SKM-1 treated with dmso at 0.1 percent for 144 hours (cell line): ENCODE measurements at regions not wholly inside any gene's neighbourhood (a gene's known extent, or its start where the extent isn't known, plus 50 kb on each side); places are given as distances from the start of the nearest gene placed in this dataset.

Source experiments
- DNase-seq: peaks from one replicate; lab custom pipeline; 2025; ENCODE audit not compliant: unreplicated experiment; lab: John Stamatoyannopoulos, UW

DNA sequence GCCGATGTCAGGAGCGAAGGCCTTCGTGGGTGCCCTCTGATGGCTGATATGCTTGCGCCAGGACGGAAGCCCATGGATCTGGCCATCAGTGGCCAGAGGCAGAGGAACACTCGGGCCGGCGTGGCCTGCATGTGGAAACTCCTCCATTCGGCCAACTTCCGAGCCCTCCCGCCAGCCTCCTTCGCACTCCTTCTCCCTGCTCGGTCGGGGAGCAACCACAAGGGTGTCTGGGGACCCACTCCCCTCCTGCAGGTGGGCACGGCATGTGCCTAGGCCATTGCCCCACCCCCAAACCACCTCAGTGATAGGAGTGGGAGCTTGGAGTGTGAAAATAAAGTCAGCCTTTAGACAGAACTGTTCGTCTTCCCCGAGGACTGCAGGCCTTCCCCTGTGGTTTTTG lies 231.3 kb downstream of the BCL11B start:
- no peak for DNase-seq

DNA sequence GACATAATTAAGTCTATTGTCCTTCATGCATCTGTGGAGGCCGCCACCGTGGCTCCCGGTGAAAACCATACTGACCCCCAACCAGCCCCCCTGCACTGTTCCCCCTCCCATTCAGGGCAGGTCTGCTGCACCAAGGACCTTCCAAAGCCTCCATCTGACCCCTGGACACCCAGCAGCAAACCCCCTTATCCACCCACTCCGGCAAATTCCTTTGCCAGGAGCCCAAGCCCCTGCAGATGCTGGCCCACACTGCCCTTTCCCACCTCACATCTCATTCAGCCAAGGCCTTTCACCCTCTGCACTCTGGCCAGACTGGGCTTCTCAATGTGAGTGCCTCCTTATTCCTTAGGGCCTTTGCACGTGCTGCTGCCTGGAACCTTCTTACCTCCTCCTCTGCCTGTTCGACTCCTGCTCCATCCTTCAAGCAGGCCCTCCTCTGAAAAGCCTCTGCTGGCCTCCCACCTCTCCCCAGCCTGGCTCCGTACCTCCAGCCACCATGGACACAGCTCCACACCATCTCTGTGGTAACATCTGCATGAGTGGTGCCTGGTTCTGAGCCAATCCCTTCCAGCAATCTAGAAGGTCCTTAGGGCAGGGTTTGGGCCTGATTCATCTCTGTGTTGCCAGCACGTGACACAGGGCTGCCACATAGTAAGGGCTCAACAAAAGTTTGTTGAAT lies 230.7 kb downstream of the BCL11B start:
- DNase-seq, result no peak

DNA sequence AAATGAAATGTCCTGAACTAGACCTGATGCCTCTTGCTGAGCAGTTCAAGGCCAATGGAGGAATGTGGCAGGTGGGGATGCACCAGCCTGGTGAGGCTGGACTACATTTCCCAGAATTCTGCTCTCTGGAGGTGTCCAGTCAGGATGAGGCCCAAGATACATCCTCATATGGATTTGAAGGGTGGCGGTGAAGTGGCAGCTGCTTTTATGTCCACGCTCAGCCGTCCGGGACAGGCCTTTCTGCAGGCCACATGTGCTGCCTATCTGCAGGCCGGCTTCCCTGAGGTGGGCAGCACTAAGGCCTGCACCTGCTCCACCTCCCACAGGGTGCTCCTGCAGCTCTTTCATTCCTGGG lies 230.2 kb downstream of the BCL11B start:
- no peak for DNase-seq

DNA sequence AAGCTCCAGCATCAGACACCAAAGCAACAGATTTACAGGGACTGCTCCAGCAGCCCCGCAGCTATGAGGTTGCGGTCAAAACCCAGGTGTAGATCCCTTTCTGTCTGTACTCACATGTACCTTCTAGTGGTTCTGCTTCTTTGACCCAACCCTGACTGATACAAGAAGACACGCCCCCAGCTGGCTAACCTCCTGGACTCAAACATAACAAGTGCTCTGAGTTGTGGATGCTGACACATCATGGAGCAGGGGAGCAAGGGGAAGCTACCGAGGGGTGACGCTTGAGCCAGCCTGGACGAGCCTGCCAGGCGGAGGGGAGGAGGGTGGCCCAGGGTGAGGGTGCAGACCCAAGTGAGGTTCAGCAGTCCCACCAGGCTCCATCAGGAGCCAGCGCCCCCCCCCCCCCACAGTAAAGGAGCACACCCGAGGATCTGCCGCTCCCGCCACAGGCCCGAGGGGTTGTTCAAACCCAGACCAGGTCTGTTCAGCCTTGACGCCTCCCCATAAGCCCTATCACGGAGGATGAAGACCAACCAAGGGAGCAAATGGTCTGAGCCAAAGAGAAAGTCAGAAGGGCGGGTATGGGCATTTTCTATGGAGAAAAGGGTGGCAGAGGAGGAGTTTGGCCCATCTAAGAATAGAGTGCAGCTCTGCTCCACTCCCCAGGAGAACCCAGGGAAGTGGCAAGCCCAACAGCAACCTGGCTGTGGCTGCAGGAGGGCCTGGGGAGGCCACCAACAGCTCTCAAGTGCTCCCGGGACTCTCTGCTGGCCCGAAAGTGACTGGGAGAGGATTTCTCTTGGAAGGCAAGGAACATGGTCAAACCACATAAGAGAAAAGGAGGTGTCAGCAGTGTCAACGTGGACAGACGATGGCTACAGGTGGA lies 229.4 kb downstream of the BCL11B start:
- no peak for DNase-seq

DNA sequence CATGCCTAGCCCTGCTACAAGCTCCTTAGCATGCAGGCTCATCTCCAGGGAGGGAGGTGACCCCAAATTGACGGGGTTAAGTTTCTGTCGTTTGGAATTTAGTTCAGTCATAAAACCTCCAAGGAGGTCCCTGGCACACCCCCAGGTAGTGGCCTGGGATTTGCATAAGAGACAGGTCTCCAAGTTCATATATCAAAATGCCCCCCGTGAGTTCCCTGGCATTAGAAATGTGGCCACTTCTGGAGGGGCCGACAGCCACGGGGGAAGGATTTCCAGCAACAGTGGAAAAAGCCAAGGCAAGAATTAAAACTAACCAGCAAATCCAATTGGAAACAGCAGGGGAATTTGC lies 228.8 kb downstream of the BCL11B start:
- DNase-seq, result no peak

DNA sequence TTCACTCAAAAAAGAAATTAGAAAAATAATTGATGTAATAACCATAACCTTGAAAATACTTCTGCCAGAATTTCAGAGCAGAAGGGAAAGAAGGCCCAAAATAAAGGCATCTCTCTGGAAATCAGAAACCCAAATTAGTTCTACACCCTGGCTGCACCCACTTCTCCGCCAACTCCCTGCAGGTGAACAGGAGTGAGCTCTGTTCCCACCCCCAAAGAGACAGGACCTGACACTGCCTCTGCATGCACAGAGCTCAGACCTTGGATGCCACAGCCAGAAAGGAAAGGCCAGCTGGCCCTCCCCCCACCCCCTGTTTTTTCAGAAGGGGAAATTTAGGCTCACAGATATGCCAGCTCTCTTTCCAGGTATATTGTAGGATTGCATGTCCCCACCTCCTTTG lies 228.2 kb downstream of the BCL11B start:
- no peak for DNase-seq

DNA sequence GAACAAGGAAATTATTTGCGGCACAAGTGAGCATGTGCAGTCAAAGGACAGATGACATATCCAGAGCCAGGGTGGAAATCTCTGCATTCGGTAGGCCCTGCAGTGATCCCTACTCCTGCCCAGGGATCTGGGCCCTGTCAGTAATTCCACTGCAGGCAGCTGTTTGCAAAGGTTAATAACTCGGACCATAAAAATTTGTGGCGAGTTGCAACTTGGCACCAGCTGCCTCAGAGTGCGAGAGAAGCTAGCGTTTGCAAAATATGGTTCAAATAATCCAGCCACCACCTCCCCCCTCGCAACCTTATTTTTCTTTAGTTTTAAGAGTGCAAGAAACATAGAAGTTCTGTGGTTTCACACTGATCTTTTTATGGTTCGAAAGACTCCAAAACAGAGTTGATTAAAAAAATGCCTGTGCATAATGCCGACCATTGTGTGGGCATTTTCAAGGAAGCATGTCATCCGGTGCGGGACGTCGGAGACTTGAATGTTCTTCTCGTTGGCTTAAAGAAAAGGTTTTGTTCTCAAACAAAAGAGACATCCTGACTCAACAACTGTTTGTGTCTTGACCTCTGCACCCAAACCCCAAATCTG lies 224.5 kb downstream of the BCL11B start:
- DNase-seq, result no peak

DNA sequence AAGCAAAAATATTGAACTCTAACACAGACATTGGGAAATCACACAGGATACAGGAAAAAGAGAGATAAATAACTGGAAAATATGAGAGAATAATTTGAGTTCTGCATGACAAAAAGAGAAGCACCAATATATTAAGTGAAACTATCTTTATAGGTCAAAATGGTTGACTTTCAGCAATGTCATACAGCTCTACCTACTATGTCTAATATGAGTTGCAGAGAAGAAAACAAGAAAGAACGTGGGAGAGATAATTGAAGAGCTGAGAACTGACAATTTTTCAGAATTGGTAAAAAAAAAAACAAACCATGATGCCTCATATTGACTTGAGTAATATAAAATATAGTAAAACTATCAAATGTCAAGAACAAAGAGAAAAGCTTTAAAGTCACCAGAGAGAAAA lies 221.7 kb downstream of the BCL11B start:
- no peak for DNase-seq

DNA sequence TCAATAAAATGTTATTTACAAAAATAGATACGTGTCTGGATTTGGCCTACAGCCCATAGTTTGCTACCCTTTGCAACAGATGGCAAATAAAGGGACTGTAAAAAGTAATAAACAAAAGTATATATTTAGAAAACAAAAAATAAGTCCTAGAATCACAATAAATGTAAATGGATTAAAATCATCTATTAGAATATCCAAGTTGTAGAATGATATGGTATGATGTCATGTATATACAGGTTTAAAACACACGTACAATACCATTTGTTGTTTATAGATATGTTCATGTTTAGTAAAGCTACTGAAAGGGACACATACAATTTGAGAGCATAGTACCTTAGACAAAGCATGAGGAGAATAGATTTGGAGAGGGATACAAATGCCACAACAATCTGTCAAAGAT lies 219.5 kb downstream of the BCL11B start:
- no peak for DNase-seq

DNA sequence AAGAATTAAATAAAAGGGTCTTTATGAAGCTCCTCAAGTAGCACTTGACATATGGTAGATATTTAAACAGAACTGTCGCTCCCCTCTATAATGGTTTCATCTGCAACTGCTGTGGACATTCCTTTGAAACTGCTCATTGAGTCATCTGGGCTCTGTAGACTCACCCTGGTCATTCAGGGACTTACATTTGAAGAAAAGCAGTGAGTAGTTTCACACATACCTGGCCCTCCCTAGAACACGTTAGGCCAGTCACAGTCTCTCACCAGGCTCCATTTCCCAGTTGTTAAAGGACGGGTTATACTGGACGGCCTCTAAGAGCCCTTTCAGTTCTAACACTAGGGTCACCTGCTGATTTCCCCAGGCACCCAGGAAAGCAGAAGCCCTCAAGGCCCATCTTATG lies 217.0 kb downstream of the BCL11B start:
- DNase-seq, result no peak

DNA sequence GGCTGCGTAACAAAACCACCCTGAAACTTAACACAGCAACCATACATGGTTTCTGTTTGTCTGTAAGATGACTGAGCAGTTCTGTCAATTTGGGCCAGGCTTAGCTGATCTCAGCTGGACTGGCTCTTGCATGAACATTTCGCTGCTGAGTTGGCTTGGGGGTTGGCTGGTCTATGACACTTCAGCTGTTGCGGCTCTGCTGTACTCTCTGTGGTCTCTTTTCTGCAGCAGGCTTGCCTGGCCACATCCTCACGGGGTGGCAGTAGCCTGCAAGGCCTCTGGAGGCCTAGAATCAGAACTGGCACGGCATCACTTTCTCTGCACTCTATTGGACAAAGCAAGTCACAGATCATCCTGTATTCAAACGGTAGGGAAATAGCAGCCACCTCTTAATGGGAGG lies 216.2 kb downstream of the BCL11B start:
- DNase-seq, result no peak

DNA sequence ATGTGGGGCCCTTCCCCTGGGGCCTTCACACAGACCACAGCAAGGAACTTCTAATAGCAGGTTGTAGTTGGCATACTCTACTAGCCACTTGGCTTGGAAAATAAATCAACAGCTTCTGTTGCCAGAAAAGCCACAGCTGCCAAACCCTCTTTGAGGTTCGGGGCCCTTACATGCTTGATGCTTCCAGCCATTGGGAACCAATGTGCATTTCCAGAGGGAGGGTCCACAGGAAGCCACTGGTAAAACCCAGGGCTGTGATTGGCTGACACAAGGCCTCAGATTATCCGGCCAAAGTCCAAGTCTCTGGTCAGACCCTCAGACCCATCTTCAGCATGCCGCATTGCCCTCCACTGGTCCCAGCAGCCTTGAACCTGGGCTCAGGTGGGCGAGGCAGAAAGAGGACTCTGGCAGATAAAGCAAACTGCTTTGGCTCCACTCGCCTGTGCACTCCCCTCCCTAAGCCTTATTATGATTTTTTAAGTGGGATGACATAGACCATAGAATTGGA lies 214.4 kb downstream of the BCL11B start:
- DNase-seq, result no peak

DNA sequence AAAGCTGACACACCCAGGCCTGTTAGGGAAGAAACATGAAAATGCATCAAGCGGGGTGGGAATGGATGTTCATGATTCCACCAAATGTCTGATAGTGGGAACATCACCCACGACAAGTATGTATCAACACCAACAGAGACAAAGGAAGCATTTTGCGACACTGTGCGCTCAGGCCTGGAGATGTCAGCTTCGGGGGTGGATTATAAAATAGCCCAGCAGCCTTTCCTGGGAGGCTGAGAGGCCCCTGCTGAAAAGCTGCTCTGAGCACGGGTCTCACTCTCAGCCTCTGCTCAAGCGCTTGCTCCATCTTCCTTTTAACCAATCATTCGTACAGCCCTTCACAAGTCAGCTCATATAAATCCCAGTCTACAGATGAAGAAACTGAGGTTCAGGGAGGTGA lies 213.5 kb downstream of the BCL11B start:
- no peak for DNase-seq

DNA sequence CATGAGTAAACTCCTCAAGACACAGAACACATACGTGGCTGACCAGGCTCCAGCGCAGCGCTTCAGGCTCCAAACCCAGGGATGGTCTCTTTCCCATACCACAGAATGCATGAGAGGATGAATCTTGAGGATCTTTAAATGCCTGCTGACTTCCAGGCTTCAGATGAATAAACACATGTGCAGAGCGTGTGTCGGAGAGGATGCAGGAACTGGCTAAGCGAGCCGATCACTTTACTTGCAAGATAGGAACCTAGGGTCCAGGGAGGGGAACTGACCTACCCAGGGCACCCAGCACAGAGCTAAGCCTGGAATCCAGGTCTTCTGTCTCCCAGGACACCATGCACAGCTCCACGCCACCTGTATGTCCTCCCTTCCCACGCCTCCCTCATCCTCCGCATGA lies 209.8 kb downstream of the BCL11B start:
- no peak for DNase-seq

DNA sequence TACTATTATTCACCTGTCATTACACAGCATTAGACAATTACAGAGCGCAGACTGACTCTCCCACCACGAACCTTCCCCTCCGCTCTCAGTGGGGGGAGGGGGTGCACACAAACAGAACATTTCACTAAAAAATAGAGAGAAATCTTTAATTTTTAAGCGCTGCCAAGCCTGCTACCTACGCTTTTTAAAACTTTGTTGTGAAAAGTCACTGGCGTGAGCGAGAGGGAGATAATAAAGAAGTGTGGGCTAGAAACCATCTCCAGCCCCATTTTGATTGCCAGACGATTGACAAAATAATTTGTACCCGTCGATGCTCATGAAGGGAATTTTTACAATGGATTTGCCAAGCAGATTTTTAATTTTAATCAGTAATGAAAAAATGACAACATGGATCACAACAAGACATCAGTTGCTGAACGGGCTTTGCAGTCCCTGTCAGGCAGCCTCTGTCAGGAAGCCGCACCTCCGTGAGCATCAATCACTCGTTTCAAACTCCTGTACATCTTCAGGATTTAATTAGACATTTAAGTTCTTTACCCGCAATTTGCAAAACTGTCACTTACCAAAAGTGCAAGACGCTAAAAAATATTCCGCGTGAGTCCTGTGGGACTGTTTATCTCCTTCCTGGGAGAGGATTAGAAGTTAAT lies 209.1 kb downstream of the BCL11B start:
- no peak for DNase-seq

DNA sequence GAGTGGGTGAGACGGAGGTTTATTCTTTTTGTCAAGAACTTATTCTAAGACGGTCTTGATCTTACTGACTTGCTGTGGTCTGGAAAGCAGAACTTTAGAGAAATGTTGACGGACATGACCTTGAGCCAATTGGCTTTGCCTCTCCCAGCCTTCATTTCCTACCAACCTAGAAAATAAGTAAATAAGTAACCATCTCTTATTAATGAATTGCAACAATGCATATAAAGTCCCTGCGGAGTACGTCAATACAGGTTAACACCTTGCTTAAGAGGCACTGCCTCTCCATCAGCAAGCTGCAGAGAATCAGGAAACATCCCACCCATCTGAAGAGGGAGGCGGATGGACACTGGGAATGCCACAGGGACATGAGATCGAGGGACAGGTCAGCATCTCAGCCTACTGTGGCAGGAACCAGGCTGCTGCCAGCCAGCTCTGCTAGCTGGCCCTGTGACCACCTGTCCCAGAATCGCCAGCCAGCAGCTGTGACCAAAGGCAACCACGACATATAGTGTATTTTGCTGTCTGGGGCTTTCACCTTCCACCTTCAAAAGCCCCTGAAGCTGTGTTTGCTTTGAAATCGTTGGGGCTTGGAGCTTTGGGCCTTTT lies 208.3 kb downstream of the BCL11B start:
- DNase-seq, result no peak

DNA sequence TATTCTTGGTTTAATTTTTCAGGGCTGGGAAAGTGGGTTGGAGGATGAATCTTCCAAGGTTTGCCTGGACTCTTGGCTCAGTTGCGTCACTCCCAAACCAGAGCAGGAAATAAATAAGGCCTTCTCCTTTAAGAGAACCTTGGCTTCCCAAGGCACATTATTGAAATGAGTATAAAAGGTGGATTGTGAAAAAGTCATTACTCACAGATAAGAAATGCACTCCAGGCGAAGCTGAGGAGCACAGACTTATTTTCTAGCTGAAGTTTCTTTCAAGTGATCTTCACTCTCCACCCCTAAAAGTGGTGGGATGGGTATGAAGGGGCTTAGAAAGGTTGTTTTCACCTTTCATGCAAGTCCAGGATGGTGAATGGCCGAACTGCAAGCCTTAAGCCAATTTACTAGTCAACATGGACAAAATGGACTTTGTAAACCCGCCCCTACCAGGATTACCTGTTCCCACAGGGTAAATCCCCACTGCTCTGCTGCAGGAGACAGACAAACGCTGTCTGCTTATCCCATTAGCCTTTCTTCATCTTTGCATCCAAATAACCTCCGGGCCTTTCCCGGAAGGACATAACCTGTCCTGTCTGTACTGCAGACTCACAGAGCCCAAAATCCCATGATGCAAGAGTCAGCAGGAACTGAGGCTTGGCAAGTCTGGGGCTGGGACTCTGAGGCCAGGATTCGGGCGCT lies 207.6 kb downstream of the BCL11B start:
- no peak for DNase-seq

DNA sequence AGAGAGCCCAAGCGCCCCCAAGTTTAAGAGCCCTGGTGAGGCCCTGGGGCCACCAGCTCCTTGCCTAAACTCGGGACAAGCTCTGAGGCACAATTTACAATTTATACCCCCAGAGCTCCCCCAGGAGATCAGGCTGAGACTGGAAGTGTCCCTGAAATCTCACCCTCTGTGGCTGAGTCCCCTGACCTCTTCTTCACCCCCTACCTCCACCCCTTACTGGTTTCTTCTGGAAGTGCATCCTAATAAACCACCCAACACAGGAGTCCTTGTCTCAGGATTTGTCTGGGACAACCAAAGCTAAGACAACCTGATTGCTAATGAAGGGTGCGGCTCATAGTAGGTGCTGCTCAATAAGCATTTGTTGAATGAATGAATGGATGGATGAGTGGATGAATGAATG lies 206.4 kb downstream of the BCL11B start:
- DNase-seq, result no peak

DNA sequence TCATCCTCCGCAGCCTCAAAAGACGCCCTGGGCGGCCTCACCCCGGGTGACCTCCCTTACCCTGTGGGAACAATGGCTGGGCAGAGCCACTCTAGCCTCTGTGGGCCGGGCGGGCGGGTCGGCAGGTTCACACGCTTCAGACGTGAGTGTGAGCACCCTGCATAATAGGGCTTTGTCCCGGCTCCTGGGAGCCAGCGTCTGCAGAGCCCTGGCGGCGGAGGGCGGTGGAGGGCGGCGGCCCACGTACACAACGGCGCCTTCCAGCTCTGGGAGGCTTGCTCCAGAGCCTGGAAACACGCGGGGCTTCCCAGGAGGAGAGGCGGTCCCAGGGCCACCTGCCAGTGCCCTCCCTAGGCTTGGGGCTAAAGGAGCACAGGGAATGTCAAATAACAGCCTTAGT lies 205.6 kb downstream of the BCL11B start:
- DNase-seq, result no peak

DNA sequence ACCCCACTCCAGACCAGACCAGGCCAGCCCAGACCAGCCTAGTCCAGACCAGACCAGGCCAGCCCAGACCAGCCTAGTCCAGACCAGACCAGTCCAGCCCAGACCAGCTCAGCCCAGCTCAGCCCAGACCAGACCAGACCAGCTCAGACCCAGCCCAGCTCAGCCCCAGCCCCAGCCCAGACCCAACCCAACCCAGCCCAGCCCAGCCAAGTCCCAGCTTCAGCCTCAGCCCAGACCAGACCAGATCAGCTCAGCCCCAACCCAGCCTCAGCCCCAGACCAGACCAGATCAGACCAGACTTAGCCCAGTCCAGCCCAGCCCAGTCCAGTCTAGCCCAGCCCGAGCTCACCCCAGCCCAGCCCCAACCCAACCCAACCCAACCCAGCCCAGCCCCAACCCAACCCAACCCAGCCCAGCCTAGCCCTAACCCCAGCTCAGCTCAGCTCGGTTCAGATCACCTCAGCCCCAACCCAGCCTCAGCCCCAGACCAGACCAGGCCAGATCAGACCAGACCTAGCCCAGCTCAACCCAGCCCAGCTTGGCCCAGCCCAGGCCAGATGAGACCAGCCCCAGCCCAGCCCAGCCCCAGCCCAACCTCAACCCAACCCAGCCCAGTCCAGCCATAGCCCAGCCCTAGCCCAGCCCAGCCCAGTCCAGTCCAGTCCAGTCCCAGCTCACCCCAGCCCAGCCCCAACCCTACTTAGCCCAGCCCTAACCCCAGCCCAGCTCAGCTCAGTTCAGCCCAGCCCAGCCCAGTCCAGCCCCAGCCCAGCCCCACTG lies 204.7 kb downstream of the BCL11B start:
- DNase-seq, result no peak
